T-helper 1 cell treated with Interleukin-12 subunit alpha and Interleukin-12 subunit beta and Interleukin-4 antibody, amounts not matched to agents 30 μg/mL and 1 μg/mL, for 36 hours (primary cell): ENCODE measurements at regions not wholly inside any gene's neighbourhood (a gene's known extent, or its start where the extent isn't known, plus 50 kb on each side); places are given as distances from the start of the nearest gene placed in this dataset.

Source experiments
- H3K27ac Mint-ChIP-seq: one replicate; pipeline ENCODE4 v1.8.0; 2021; ENCODE audit warnings: mild to moderate bottlenecking, mixed read lengths
- H3K27me3 Mint-ChIP-seq: one replicate; pipeline ENCODE4 v1.8.0; 2021; ENCODE audit warnings: low read depth, mixed read lengths
- H3K36me3 Mint-ChIP-seq: one replicate; pipeline ENCODE4 v1.8.0; 2021; ENCODE audit warnings: low read depth, mixed read lengths
- H3K4me1 Mint-ChIP-seq: one replicate; pipeline ENCODE4 v1.8.0; 2021; ENCODE audit warnings: low read depth, mixed read lengths
- H3K4me3 Mint-ChIP-seq: one replicate; pipeline ENCODE4 v1.8.0; 2021; ENCODE audit warnings: mild to moderate bottlenecking, moderate library complexity, mixed read lengths
- H3K9me3 Mint-ChIP-seq: one replicate; pipeline ENCODE4 v1.8.0; 2021; ENCODE audit warnings: mixed read lengths

DNA sequence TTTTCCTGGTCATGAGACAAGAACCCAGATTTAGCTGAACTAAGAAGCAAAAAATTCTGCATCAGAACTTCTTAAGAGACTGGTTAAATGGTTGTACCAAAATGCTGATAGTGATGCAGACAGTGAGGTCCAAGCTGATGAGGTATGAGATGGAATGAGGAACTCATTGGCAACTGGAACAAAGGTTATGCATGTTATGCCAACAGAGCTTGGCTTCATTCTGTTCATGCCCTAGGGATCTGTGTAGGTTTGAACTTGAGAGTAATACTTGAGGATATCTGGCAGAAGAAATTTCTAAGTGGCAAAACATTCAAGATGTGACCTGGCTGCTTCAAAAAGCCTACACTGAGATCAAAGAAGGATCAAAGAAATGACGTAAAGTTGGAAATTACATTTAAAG lies 398.0 kb downstream of the FSCB start:
- no peaks in the 10 kb centered on the region for H3K4me1 Mint-ChIP-seq
- no peaks in the 10 kb centered on the region for H3K36me3 Mint-ChIP-seq
- peaks cover 26% of the 10 kb centered on the region for H3K9me3 Mint-ChIP-seq
- no peak overlapping the region for H3K27ac Mint-ChIP-seq
- H3K4me3 Mint-ChIP-seq: no peak overlapping the region
- H3K27me3 Mint-ChIP-seq: no peaks in the 10 kb centered on the region

DNA sequence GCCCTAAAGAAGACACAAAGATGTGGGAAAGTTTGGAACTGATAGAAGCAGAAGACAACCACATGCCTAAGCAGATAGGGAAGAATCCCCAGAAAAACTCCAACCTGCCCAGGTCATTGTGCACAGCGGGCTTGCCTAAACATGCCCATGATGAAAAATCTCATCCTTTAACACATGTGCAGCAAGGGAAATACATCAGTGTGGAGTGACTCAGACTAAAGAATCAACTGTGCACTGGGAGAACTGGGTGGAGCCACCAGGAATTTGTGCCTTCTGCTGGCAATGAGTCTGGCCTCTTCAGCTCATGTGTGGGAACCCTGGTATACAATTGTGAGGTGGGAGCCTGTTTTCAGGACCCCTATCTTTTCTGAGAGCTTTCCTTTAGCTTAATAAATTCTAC lies 398.5 kb downstream of the FSCB start:
- H3K36me3 Mint-ChIP-seq: no peaks in the 10 kb centered on the region

DNA sequence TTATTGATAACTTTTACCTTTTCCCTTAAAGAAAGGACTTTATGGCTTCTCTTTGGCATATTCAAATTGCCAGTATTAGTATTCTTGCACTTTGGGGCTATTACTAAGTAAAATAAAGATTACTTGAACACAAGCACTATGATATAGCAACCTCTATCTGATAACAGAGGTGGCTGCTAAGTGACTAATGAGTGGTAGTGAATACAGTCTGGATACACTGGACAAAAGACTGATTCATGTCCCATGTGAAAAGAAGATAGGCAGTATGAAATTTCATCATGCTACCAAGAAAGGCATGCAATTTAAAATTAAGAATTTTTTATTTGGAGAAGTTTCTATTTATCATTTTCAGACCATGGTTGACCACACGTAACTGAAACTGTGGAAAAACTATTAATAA lies 399.9 kb downstream of the FSCB start:
- Mint-ChIP-seq H3K27me3 (no peaks in the 10 kb centered on the region), H3K9me3 (peaks cover 26% of the 10 kb centered on the region), H3K27ac (no peak overlapping the region), H3K4me1 (no peaks in the 10 kb centered on the region), H3K36me3 (no peaks in the 10 kb centered on the region), H3K4me3 (no peak overlapping the region)

More for the DNA sequence above, 398.5 kb downstream of the FSCB start:
- H3K4me1 Mint-ChIP-seq: no peaks in the 10 kb centered on the region
- H3K27me3 Mint-ChIP-seq: no peaks in the 10 kb centered on the region
- no peak overlapping the region for H3K27ac Mint-ChIP-seq
- no peak overlapping the region for H3K4me3 Mint-ChIP-seq
- H3K9me3 Mint-ChIP-seq: peaks cover 26% of the 10 kb centered on the region

- Mint-ChIP-seq H3K36me3 (no peaks in the 10 kb centered on the region), H3K27me3 (no peaks in the 10 kb centered on the region), H3K27ac (no peak overlapping the region), H3K4me3 (no peak overlapping the region), H3K4me1 (no peaks in the 10 kb centered on the region), H3K9me3 (peaks cover 16% of the 10 kb centered on the region)
Observed at GRCh38 chr14:44099743-44100488, 407.2 kb downstream of the FSCB start.

DNA sequence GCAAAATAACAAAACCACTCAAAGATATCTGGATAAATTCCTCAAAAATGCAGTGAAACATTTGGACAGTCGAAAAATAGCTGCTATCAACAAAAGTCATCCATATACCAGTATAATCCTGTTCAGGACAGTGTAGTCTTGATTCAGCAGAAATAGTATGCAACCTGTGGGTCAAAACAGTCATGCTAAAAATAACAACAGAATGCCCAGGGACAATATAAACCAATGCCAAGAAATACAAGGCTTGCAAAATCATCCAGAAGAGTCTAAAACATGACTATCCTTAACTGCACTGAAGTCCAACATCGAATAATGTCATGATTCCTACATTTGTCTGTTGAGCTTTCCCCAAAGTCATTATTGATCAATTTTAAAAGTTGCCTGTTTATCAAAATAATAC lies 425.9 kb downstream of the FSCB start:
- Mint-ChIP-seq H3K9me3 (peaks cover 28% of the 10 kb centered on the region), H3K4me1 (no peaks in the 10 kb centered on the region), H3K27ac (no peak overlapping the region), H3K27me3 (no peaks in the 10 kb centered on the region), H3K36me3 (no peaks in the 10 kb centered on the region), H3K4me3 (no peak overlapping the region)

GRCh38 chr14:44070046-44070445 lies 437.0 kb downstream of the FSCB start:
- Mint-ChIP-seq H3K9me3 (peaks cover 13% of the 10 kb centered on the region), H3K36me3 (no peaks in the 10 kb centered on the region), H3K27ac (no peak overlapping the region), H3K27me3 (no peaks in the 10 kb centered on the region), H3K4me3 (no peak overlapping the region), H3K4me1 (no peaks in the 10 kb centered on the region)

GRCh38 chr14:44053422-44053821 lies 453.7 kb downstream of the FSCB start:
- H3K27ac Mint-ChIP-seq: no peak overlapping the region
- no peaks in the 10 kb centered on the region for H3K27me3 Mint-ChIP-seq
- peaks cover 17% of the 10 kb centered on the region for H3K9me3 Mint-ChIP-seq
- no peak overlapping the region for H3K4me3 Mint-ChIP-seq
- H3K36me3 Mint-ChIP-seq: no peaks in the 10 kb centered on the region
- no peaks in the 10 kb centered on the region for H3K4me1 Mint-ChIP-seq

GRCh38 chr14:44041700-44042099 lies 465.4 kb downstream of the FSCB start:
- Mint-ChIP-seq H3K4me3 (no peak overlapping the region), H3K4me1 (no peaks in the 10 kb centered on the region), H3K36me3 (no peaks in the 10 kb centered on the region), H3K9me3 (peaks cover 30% of the 10 kb centered on the region), H3K27me3 (no peaks in the 10 kb centered on the region), H3K27ac (no peak overlapping the region)

GRCh38 chr14:44040561-44040960 lies 466.5 kb downstream of the FSCB start:
- Mint-ChIP-seq H3K27me3 (no peaks in the 10 kb centered on the region), H3K4me1 (no peaks in the 10 kb centered on the region)

GRCh38 chr14:44036248-44036647 lies 470.8 kb downstream of the FSCB start:
- H3K4me1 Mint-ChIP-seq: no peaks in the 10 kb centered on the region

More at GRCh38 chr14:44040561-44040960, 466.5 kb downstream of the FSCB start:
- Mint-ChIP-seq H3K4me3 (no peak overlapping the region), H3K27ac (no peak overlapping the region), H3K9me3 (peaks cover 32% of the 10 kb centered on the region), H3K36me3 (no peaks in the 10 kb centered on the region)

DNA sequence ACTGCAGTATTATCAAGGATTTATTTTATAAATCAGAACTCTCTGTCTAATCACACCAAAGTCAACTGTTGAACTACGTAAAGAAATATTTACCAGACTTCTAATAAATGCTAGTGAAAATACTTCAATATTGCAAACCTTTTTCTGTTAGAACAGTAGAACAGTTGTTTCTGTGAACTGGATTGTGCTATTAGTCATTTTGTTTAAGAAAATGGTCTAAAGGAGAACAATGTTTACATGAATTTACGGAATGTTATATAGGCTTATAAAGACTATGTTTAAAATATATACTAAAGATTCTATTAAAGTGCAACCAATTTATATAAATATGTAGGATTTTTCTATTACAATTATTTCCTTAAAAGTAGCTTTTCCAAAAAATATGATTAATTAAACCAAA lies 471.4 kb downstream of the FSCB start:
- H3K27ac Mint-ChIP-seq: no peak overlapping the region
- no peaks in the 10 kb centered on the region for H3K36me3 Mint-ChIP-seq
- H3K4me1 Mint-ChIP-seq: no peaks in the 10 kb centered on the region
- H3K27me3 Mint-ChIP-seq: no peaks in the 10 kb centered on the region
- peaks cover 24% of the 10 kb centered on the region for H3K9me3 Mint-ChIP-seq
- no peak overlapping the region for H3K4me3 Mint-ChIP-seq

More at GRCh38 chr14:44036248-44036647, 470.8 kb downstream of the FSCB start:
- Mint-ChIP-seq H3K9me3 (peaks cover 24% of the 10 kb centered on the region), H3K4me3 (no peak overlapping the region), H3K27me3 (no peaks in the 10 kb centered on the region), H3K36me3 (no peaks in the 10 kb centered on the region), H3K27ac (no peak overlapping the region)

- Mint-ChIP-seq H3K27ac (no peak overlapping the region), H3K9me3 (peaks cover 4% of the 10 kb centered on the region), H3K27me3 (no peaks in the 10 kb centered on the region), H3K4me3 (no peak overlapping the region), H3K36me3 (no peaks in the 10 kb centered on the region), H3K4me1 (no peaks in the 10 kb centered on the region)
Observed at GRCh38 chr14:44030831-44031383, 476.2 kb downstream of the FSCB start.

DNA sequence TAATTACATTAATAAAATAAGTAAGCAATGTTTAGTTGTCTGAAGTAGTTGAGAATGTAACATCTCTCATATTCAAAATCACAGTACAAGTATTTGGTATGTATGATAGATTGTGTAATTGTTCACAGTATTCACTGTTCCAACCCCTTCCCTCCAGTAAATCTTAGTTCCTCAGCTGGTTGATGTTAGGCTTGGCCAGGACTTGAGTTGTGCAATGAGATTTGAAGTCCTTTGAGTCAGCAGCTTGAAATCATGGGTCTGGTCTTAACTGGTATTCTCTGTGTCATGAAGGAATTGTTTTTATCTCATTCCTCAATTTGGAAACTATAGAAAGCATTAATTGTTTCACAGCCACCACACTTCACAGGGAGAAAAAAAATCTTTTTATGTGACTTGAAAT lies 477.1 kb downstream of the FSCB start:
- no peaks in the 10 kb centered on the region for H3K36me3 Mint-ChIP-seq
- no peak overlapping the region for H3K27ac Mint-ChIP-seq
- H3K4me3 Mint-ChIP-seq: no peak overlapping the region
- H3K4me1 Mint-ChIP-seq: no peaks in the 10 kb centered on the region
- H3K27me3 Mint-ChIP-seq: no peaks in the 10 kb centered on the region
- peaks cover 4% of the 10 kb centered on the region for H3K9me3 Mint-ChIP-seq

DNA sequence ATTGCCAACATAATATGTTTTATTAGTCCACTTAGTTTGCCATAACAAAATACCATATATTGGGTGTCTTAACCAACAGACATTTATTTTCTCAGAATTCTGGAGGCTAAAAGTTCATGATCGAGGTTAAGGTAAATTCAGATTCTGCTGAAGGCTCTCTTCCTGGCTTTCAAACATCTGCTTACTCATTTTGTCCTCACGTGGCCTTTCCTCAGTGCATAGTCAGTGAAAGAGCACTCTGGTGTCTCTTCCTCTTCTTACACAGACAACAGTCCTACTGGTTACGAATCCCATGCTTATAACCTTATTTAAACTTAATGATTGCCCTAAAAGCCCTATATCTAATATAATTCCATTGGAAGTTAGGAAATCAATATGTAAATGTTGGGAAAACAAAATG lies 479.7 kb downstream of the FSCB start:
- no peaks in the 10 kb centered on the region for H3K36me3 Mint-ChIP-seq
- H3K4me3 Mint-ChIP-seq: no peak overlapping the region
- H3K27ac Mint-ChIP-seq: no peak overlapping the region
- no peaks in the 10 kb centered on the region for H3K27me3 Mint-ChIP-seq
- peaks cover 18% of the 10 kb centered on the region for H3K9me3 Mint-ChIP-seq
- no peaks in the 10 kb centered on the region for H3K4me1 Mint-ChIP-seq

GRCh38 chr14:44010595-44010994 lies 496.5 kb downstream of the FSCB start:
- no peak overlapping the region for H3K27ac Mint-ChIP-seq
- no peak overlapping the region for H3K4me3 Mint-ChIP-seq
- no peaks in the 10 kb centered on the region for H3K4me1 Mint-ChIP-seq
- H3K36me3 Mint-ChIP-seq: no peaks in the 10 kb centered on the region
- peaks cover 8% of the 10 kb centered on the region for H3K9me3 Mint-ChIP-seq
- H3K27me3 Mint-ChIP-seq: no peaks in the 10 kb centered on the region
